Esophagus muscularis mucosa (tissue), 4 donors: ENCODE measurements at regions not wholly inside any gene's neighbourhood (a gene's known extent, or its start where the extent isn't known, plus 50 kb on each side); places are given as distances from the start of the nearest gene placed in this dataset.

Experiments
- DNase-seq: peaks from one replicate; pipeline ENCODE4 v3.0.0-alpha.2; 2017; ENCODE audit errors: extremely low spot score
- H3K27ac ChIP-seq, 4 donors: fragments of 200-600 bp; sonication (generic); replicated peaks in 1 of 4; 1 replicate in 3 of 4; 2 replicates in 1 of 4; pipeline ENCODE4 v1.5.1; 2016 to 2019; ENCODE audit warnings: mild to moderate bottlenecking in 1 of 4
- H3K27me3 ChIP-seq, 4 donors: fragments of 200-600 bp; sonication (generic); one replicate each; pipeline versions ENCODE4 v1.5.1 to v1.6.0; 2016 to 2019
- H3K36me3 ChIP-seq, 4 donors: fragments of 200-600 bp; sonication (generic); one replicate each; pipeline ENCODE4 v1.5.1; 2016 to 2019
- H3K4me1 ChIP-seq, 4 donors: fragments of 200-600 bp; sonication (generic); one replicate each; pipeline ENCODE4 v1.5.1; 2016 to 2019
- H3K4me3 ChIP-seq, 4 donors: fragments of 200-600 bp; sonication (generic); 1 replicate in 2 of 4; 2 replicates in 2 of 4; pipeline ENCODE4 v1.5.1; 2016 to 2019; ENCODE audit warnings: mild to moderate bottlenecking in 4 of 4, moderate library complexity in 1 of 4
- H3K9me3 ChIP-seq, 4 donors: fragments of 200-600 bp; sonication (generic); 1 replicate in 3 of 4; 2 replicates in 1 of 4; pipeline ENCODE4 v1.5.1; 2016 to 2019
- CTCF ChIP-seq, 3 experiments: fragments of 200-600 bp in 2 of 3; fragments of 450-650 bp in 1 of 3; sonication (generic) in 2 of 3; IDR thresholded peaks; one replicate each; pipeline ENCODE4 v1.5.1; 2017 to 2019; ENCODE audit warnings: antibody characterized with exemption in 3 of 3, mild to moderate bottlenecking in 2 of 3, moderate library complexity in 1 of 3
- EP300 ChIP-seq: sonication (generic); formaldehyde crosslinking; IDR thresholded peaks from one replicate; pipeline ENCODE4 v1.6.1; 2017; ENCODE audit warnings: antibody characterized with exemption
- POLR2A ChIP-seq: fragments of 450-650 bp; IDR thresholded peaks from one replicate; pipeline ENCODE4 v1.6.1; 2017; ENCODE audit warnings: antibody characterized with exemption, moderate library complexity, mild to moderate bottlenecking, low read depth
- POLR2AphosphoS5 ChIP-seq, 2 donors: sonication (generic); formaldehyde crosslinking; IDR thresholded peaks; one replicate each; pipeline ENCODE4 v1.6.1; 2017; ENCODE audit warnings: antibody characterized with exemption in 2 of 2
- WGBS: methylation state at CpG from one replicate; pipeline ENCODE4 v1.1.5; 2018; 5-methylcytosine and 5-hydroxymethylcytosine counted together
- intact Hi-C: fragments of 100-400 bp; cut with DNase I; formaldehyde crosslinking; loops from one replicate; pipeline ENCODE4 v1.15.1; 2023

- WGBS, result 96% methylated on average over 2 of the region's 2 CpGs
- Histone ChIP-seq H3K9me3 (no peaks in the 10 kb centered on the region), H3K4me1 (no peaks in the 10 kb centered on the region), H3K4me3 (no peak overlapping the region), H3K27ac (no peak overlapping the region), H3K36me3 (no peaks in the 10 kb centered on the region), H3K27me3 (no peaks in the 10 kb centered on the region)
- DNase-seq, result no peak
- intact Hi-C loops, result no loop called here
- TF ChIP-seq POLR2AphosphoS5 (IDR thresholded peaks at IDR 0.05) (no peak), POLR2A (no peak), EP300 (no peak), CTCF (IDR thresholded peaks at IDR 0.05) (no peak)
Measured at GRCh38 chr10:62707810-62708209, 96.7 kb upstream of the ADO start.

GRCh38 chr10:62708569-62708968 lies 96.0 kb upstream of the ADO start:
- Histone ChIP-seq H3K36me3 (no peaks in the 10 kb centered on the region), H3K9me3 (no peaks in the 10 kb centered on the region), H3K4me1 (no peaks in the 10 kb centered on the region), H3K27me3 (no peaks in the 10 kb centered on the region), H3K4me3 (no peak overlapping the region), H3K27ac (no peak overlapping the region)
- 46% methylated on average over 4 of the region's 4 CpGs for WGBS
- TF ChIP-seq CTCF (IDR thresholded peaks at IDR 0.05), result no peak
- no peak for TF ChIP-seq POLR2A
- no peak for TF ChIP-seq EP300
- TF ChIP-seq POLR2AphosphoS5 (IDR thresholded peaks at IDR 0.05), result no peak
- DNase-seq, result no peak
- intact Hi-C loops, result no loop called here

DNA sequence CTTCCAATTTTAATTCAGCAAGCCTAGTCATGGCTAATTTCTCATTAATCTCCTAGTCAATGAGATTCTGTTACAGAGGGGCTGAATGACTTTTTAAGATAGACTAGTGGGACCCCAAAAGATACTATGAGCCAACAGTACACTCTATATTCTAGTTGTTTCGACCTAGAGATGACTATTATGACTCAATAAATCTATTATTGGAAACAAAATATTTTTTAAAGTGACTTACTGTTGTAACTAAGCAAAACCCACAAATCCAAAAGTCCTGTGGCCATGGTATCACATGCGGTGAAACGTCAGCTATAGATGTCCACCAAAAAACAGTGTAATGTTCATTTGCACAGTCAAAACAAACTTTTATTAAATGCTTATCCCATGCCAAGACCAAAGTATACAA lies 95.3 kb upstream of the ADO start:
- TF ChIP-seq POLR2A (no peak), POLR2AphosphoS5 (IDR thresholded peaks at IDR 0.05) (no peak), EP300 (no peak), CTCF (IDR thresholded peaks at IDR 0.05) (no peak)
- Histone ChIP-seq H3K4me3 (no peak overlapping the region), H3K9me3 (no peaks in the 10 kb centered on the region), H3K27ac (no peak overlapping the region), H3K27me3 (no peaks in the 10 kb centered on the region), H3K4me1 (no peaks in the 10 kb centered on the region), H3K36me3 (no peaks in the 10 kb centered on the region)
- 69% methylated on average over 3 of the region's 3 CpGs for WGBS
- no peak for DNase-seq
- intact Hi-C loops, result no loop called here

- TF ChIP-seq CTCF (IDR thresholded peaks at IDR 0.05) (no peak), POLR2A (no peak), EP300 (no peak), POLR2AphosphoS5 (IDR thresholded peaks at IDR 0.05) (no peak)
- intact Hi-C loops, result no loop called here
Measured at GRCh38 chr10:62710182-62710581, 94.3 kb upstream of the ADO start.

DNA sequence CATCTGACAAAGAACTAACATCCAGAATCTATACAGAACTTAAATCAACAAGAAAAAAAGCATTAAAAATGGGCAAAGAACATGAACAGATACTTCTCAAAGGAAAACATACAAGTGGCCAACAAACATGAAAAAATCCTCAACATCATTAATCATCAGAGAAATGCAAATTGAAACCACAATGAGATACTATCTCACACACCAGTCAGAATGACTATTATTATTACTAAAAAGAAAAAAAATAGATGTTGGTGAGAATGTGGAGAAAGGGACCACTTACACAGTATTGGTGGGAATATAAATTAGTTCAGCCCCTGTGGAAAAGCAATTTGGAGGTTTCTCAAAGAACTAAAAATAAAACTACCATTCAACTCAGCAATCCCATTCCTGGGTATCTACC lies 89.1 kb upstream of the ADO start:
- Histone ChIP-seq H3K9me3 (no peaks in the 10 kb centered on the region), H3K4me1 (no peaks in the 10 kb centered on the region), H3K27ac (no peak overlapping the region), H3K4me3 (no peak overlapping the region), H3K36me3 (no peaks in the 10 kb centered on the region), H3K27me3 (no peaks in the 10 kb centered on the region)
- DNase-seq, result no peak
- no peak for TF ChIP-seq POLR2A
- TF ChIP-seq EP300, result no peak
- TF ChIP-seq POLR2AphosphoS5 (IDR thresholded peaks at IDR 0.05), result no peak
- no peak for TF ChIP-seq CTCF (IDR thresholded peaks at IDR 0.05)
- intact Hi-C loops, result no loop called here

More at GRCh38 chr10:62710182-62710581, 94.3 kb upstream of the ADO start:
- Histone ChIP-seq H3K27ac (no peak overlapping the region), H3K9me3 (no peaks in the 10 kb centered on the region), H3K36me3 (no peaks in the 10 kb centered on the region), H3K27me3 (no peaks in the 10 kb centered on the region), H3K4me3 (no peak overlapping the region), H3K4me1 (no peaks in the 10 kb centered on the region)
- no peak for DNase-seq
- WGBS, result 59% methylated on average over 4 of the region's 4 CpGs
